Osteoblast (primary cell): ENCODE measurements at regions not wholly inside any gene's neighbourhood (a gene's known extent, or its start where the extent isn't known, plus 50 kb on each side); places are given as distances from the start of the nearest gene placed in this dataset.

Source experiments
- DNase-seq: peaks from one replicate; pipeline ENCODE4 v3.0.0; 2011; ENCODE audit warnings: low spot score, mixed read lengths; ENCODE audit not compliant: insufficient read length; ENCODE audit errors: missing footprints
- H2AFZ ChIP-seq: 2 replicates; pipeline ENCODE4 v1.6.0; 2011; ENCODE audit warnings: mild to moderate bottlenecking, low read length
- H3K27ac ChIP-seq: 2 replicates; pipeline ENCODE4 v1.5.1; 2011; ENCODE audit warnings: mild to moderate bottlenecking, low read depth, low read length, moderate library complexity
- H3K27me3 ChIP-seq: 2 replicates; pipeline ENCODE4 v1.6.0; 2012; ENCODE audit warnings: mild to moderate bottlenecking, control low read depth, inconsistent platforms, low read length, moderate library complexity; ENCODE audit not compliant: insufficient read depth
- H3K36me3 ChIP-seq: 2 replicates; pipeline ENCODE4 v1.5.1; 2011; ENCODE audit warnings: mild to moderate bottlenecking, low read length, control low read depth, moderate library complexity; ENCODE audit not compliant: insufficient read depth
- H3K4me1 ChIP-seq: 2 replicates; pipeline ENCODE4 v1.5.1; 2011; ENCODE audit warnings: mild to moderate bottlenecking, low read length, control low read depth, moderate library complexity; ENCODE audit not compliant: insufficient read depth
- H3K4me2 ChIP-seq: 2 replicates; pipeline ENCODE4 v1.6.0; 2011; ENCODE audit warnings: mild to moderate bottlenecking, low read length; ENCODE audit not compliant: insufficient read depth
- H3K4me3 ChIP-seq: fragments of 200-600 bp; sonication (generic); 3 replicates; pipeline ENCODE4 v1.5.1; 2012; ENCODE audit warnings: mild to moderate bottlenecking, low read length, inconsistent platforms; ENCODE audit not compliant: insufficient read depth
- H3K79me2 ChIP-seq: 2 replicates; pipeline ENCODE4 v1.6.0; 2012; ENCODE audit warnings: mild to moderate bottlenecking, low read length, control low read depth, inconsistent platforms; ENCODE audit not compliant: insufficient read depth
- H3K9me3 ChIP-seq: 2 replicates; pipeline ENCODE4 v1.5.1; 2011; ENCODE audit warnings: low read depth, low read length, control low read depth
- H4K20me1 ChIP-seq: 2 replicates; pipeline ENCODE4 v1.6.0; 2012; ENCODE audit warnings: mild to moderate bottlenecking, low read length, control low read depth; ENCODE audit not compliant: insufficient read depth
- TF ChIP-seq, protein P1 (sequence below): IDR thresholded peaks from 2 replicates; pipeline ENCODE4 v1.5.1; 2011; ENCODE audit warnings: mild to moderate bottlenecking, low read depth, low read length, moderate library complexity; ENCODE audit errors: extremely low read depth

DNA sequence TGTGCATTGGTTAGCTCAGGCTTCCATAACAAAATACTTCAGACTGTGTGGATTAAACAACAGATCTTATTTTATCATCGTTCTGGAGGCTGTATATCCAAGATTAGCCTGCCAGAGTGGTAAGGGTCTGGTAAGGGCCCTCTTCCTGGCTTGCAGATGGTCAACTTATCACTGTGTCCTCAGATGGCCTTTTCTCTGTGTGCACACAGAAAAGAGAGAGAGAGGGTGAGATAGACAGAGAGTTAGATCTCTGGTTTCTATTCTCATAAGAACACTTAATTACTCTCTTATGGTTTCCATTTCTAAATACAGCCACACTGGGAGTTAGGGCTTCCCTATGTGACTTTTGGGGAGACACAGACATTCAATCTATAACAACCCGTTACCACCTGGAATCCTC, 1003.5 kb downstream of the TSN start:
- H3K27ac ChIP-seq = no peak overlapping the region
- no peak overlapping the region for H2AFZ ChIP-seq
- no peak for DNase-seq
- H3K36me3 ChIP-seq = no peaks in the 10 kb centered on the region
- H3K4me2 ChIP-seq = no peak overlapping the region
- no peaks in the 10 kb centered on the region for H3K4me1 ChIP-seq
- H3K79me2 ChIP-seq = no peaks in the 10 kb centered on the region
- TF ChIP-seq, protein P1, sequence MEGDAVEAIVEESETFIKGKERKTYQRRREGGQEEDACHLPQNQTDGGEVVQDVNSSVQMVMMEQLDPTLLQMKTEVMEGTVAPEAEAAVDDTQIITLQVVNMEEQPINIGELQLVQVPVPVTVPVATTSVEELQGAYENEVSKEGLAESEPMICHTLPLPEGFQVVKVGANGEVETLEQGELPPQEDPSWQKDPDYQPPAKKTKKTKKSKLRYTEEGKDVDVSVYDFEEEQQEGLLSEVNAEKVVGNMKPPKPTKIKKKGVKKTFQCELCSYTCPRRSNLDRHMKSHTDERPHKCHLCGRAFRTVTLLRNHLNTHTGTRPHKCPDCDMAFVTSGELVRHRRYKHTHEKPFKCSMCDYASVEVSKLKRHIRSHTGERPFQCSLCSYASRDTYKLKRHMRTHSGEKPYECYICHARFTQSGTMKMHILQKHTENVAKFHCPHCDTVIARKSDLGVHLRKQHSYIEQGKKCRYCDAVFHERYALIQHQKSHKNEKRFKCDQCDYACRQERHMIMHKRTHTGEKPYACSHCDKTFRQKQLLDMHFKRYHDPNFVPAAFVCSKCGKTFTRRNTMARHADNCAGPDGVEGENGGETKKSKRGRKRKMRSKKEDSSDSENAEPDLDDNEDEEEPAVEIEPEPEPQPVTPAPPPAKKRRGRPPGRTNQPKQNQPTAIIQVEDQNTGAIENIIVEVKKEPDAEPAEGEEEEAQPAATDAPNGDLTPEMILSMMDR = no peak
- no peaks in the 10 kb centered on the region for H3K27me3 ChIP-seq
- no peaks in the 10 kb centered on the region for H4K20me1 ChIP-seq
- H3K4me3 ChIP-seq = no peak overlapping the region
- H3K9me3 ChIP-seq = no peaks in the 10 kb centered on the region

DNA sequence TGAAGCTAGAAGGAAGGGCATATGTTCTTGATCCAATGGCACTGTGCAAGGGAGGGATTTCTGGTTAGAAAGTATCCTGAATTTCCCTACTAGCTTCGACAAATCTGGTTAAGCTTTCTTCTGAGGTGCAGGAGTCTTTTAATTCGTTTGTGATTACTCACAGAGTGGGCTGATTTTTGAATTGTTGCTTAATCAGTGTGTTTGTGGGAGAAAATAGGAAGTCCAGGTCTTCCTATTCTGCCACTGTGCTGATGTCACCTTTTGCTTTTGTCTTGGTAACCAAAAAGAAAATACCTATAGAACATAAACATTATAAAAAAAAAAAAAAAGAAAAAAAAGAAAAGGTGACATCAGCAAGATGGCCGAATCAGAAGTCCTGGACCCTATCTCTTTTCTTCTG, 1008.6 kb downstream of the TSN start:
- Histone ChIP-seq H2AFZ (no peak overlapping the region), H3K4me2 (no peak overlapping the region), H3K4me1 (no peaks in the 10 kb centered on the region), H3K27ac (no peak overlapping the region), H3K27me3 (no peaks in the 10 kb centered on the region), H3K36me3 (no peaks in the 10 kb centered on the region), H3K4me3 (no peak overlapping the region), H3K9me3 (no peaks in the 10 kb centered on the region), H4K20me1 (no peaks in the 10 kb centered on the region), H3K79me2 (no peaks in the 10 kb centered on the region)
- no peak for DNase-seq
- TF ChIP-seq, protein P1 = no peak

DNA sequence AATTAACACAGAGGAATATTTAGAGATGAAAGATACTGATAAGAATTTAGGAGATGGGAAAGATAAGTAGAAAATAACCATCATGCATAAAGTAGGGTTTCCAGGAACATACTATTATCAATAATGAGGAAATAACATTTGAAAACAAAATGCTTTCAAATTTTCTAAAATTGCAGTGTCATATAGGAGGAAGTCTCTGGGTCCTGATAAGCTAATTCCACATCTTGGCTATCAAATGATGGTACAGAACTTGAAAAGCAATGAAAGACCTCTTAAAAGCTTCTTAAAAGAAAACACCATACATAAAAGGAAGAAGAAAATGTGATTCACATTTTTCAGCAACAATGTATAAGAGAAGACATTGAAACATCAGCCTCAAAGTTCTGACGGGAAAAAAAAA, 1024.8 kb downstream of the TSN start:
- Histone ChIP-seq H3K9me3 (peaks cover 2% of the 10 kb centered on the region), H3K4me3 (no peak overlapping the region), H3K27ac (no peak overlapping the region), H2AFZ (no peak overlapping the region), H4K20me1 (no peaks in the 10 kb centered on the region), H3K27me3 (no peaks in the 10 kb centered on the region), H3K4me2 (no peak overlapping the region), H3K4me1 (no peaks in the 10 kb centered on the region), H3K36me3 (no peaks in the 10 kb centered on the region), H3K79me2 (no peaks in the 10 kb centered on the region)
- no peak for DNase-seq
- TF ChIP-seq, protein P1 = no peak

DNA sequence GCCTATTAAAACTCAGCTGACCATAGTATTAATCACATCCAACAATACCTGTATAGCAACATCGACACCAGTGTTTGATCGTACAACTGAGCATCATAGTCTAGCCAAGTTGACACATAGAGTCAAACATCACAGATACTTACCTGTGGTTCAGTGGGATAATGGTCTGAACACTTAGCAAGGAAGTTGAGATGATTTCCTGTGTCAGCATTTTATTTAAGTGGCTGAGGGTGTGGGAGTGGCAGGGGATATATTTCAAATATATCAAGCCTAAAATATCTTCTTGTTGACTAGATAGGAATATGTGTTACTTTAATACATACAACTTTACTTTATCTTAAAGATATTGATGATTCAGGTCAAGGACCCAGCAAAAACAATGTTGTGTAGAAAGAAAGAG, 1038.6 kb downstream of the TSN start:
- H3K27me3 ChIP-seq = no peaks in the 10 kb centered on the region
- no peak overlapping the region for H3K27ac ChIP-seq
- H3K4me1 ChIP-seq = no peaks in the 10 kb centered on the region
- no peaks in the 10 kb centered on the region for H3K79me2 ChIP-seq
- H4K20me1 ChIP-seq = no peaks in the 10 kb centered on the region
- no peak overlapping the region for H3K4me2 ChIP-seq
- DNase-seq = no peak
- H3K4me3 ChIP-seq = no peak overlapping the region
- H3K36me3 ChIP-seq = no peaks in the 10 kb centered on the region
- TF ChIP-seq, protein P1 = no peak
- no peak overlapping the region for H2AFZ ChIP-seq
- H3K9me3 ChIP-seq = no peaks in the 10 kb centered on the region
